Chondrocyte (in vitro differentiated cells): ENCODE measurements at regions not wholly inside any gene's neighbourhood (a gene's known extent, or its start where the extent isn't known, plus 50 kb on each side); places are given as distances from the start of the nearest gene placed in this dataset.

Experiments used
- DNase-seq: peaks from one replicate; pipeline ENCODE4 v3.0.0; 2021; ENCODE audit warnings: mixed read lengths, low spot score
- H3K27ac Mint-ChIP-seq: one replicate; pipeline ENCODE4 v1.8.0; 2021; ENCODE audit warnings: mild to moderate bottlenecking, moderate library complexity, mixed read lengths; ENCODE audit not compliant: unreplicated experiment
- H3K27me3 Mint-ChIP-seq: 2 replicates; pipeline ENCODE4 v1.8.0; 2021; ENCODE audit warnings: low read depth, mixed read lengths
- H3K36me3 Mint-ChIP-seq: 2 replicates; pipeline ENCODE4 v1.8.0; 2021; ENCODE audit warnings: low read depth, mixed read lengths
- H3K4me1 Mint-ChIP-seq: 2 replicates; pipeline ENCODE4 v1.8.0; 2021; ENCODE audit warnings: low read depth, mild to moderate bottlenecking, mixed read lengths
- H3K4me3 Mint-ChIP-seq: one replicate; pipeline ENCODE4 v1.8.0; 2021; ENCODE audit warnings: mild to moderate bottlenecking, moderate library complexity, mixed read lengths; ENCODE audit not compliant: unreplicated experiment
- H3K9me3 Mint-ChIP-seq: 2 replicates; pipeline ENCODE4 v1.8.0; 2021; ENCODE audit warnings: low read depth, mixed read lengths
- CTCF ChIP-seq: fragments of 200-600 bp; sonication (generic); IDR thresholded peaks from 2 replicates; pipeline ENCODE4 v1.5.0; 2021; ENCODE audit warnings: antibody characterized with exemption, mild to moderate bottlenecking, moderate library complexity

- Mint-ChIP-seq H3K36me3 (no peaks in the 10 kb centered on the region), H3K27ac (no peak overlapping the region), H3K9me3 (peaks cover 4% of the 10 kb centered on the region), H3K27me3 (peaks cover 14% of the 10 kb centered on the region), H3K4me1 (no peaks in the 10 kb centered on the region), H3K4me3 (no peak overlapping the region)
- no peak for DNase-seq
- no peak for TF ChIP-seq CTCF
These were observed 92.8 kb downstream of the CAVIN4 start for GRCh38 chr9:100670719-100671118.

- Mint-ChIP-seq H3K36me3 (no peaks in the 10 kb centered on the region), H3K4me3 (no peak overlapping the region), H3K9me3 (no peaks in the 10 kb centered on the region), H3K27me3 (peaks cover 18% of the 10 kb centered on the region), H3K27ac (no peak overlapping the region), H3K4me1 (no peaks in the 10 kb centered on the region)
- TF ChIP-seq CTCF = no peak
- DNase-seq = no peak
These were observed 94.0 kb downstream of the CAVIN4 start for GRCh38 chr9:100671898-100672297.

- Mint-ChIP-seq H3K4me1 (no peaks in the 10 kb centered on the region), H3K4me3 (no peak overlapping the region), H3K27me3 (peaks cover 23% of the 10 kb centered on the region), H3K9me3 (no peaks in the 10 kb centered on the region), H3K36me3 (no peaks in the 10 kb centered on the region), H3K27ac (no peak overlapping the region)
- no peak for TF ChIP-seq CTCF
- no peak for DNase-seq
These were observed 95.4 kb downstream of the CAVIN4 start for GRCh38 chr9:100673249-100673648.

- Mint-ChIP-seq H3K36me3 (no peaks in the 10 kb centered on the region), H3K9me3 (no peaks in the 10 kb centered on the region), H3K4me1 (no peaks in the 10 kb centered on the region), H3K4me3 (no peak overlapping the region), H3K27ac (no peak overlapping the region), H3K27me3 (peaks cover 20% of the 10 kb centered on the region)
- TF ChIP-seq CTCF = no peak
- no peak for DNase-seq
These were observed 96.7 kb downstream of the CAVIN4 start for GRCh38 chr9:100674419-100675122.

- H3K27me3 Mint-ChIP-seq = peaks cover 13% of the 10 kb centered on the region
- no peak for TF ChIP-seq CTCF
- DNase-seq = no peak
- no peaks in the 10 kb centered on the region for H3K9me3 Mint-ChIP-seq
- H3K27ac Mint-ChIP-seq = no peak overlapping the region
- H3K4me1 Mint-ChIP-seq = no peaks in the 10 kb centered on the region
- no peaks in the 10 kb centered on the region for H3K36me3 Mint-ChIP-seq
- no peak overlapping the region for H3K4me3 Mint-ChIP-seq
These were observed 102.0 kb downstream of the CAVIN4 start for GRCh38 chr9:100679834-100680233.
